H1 (cell line): ENCODE measurements at regions not wholly inside any gene's neighbourhood (a gene's known extent, or its start where the extent isn't known, plus 50 kb on each side); places are given as distances from the start of the nearest gene placed in this dataset.

Experiments
- CTCF ChIA-PET: fragments of 300-600 bp; sonication (Branson Sonifier 250); formaldehyde crosslinking; loops from one replicate; lab custom pipeline; 2021; ENCODE audit not compliant: partially characterized antibody; lab: Charles Lee
- POLR2A ChIA-PET: fragments of 300-600 bp; sonication (Branson Sonifier 250); formaldehyde crosslinking; loops from one replicate; lab custom pipeline; 2021; ENCODE audit warnings: inconsistent platforms; ENCODE audit not compliant: partially characterized antibody; lab: Charles Lee
- DNase-seq, 2 experiments: peaks; one replicate each; pipeline versions ENCODE4 v3.0.0 to v3.0.0-alpha.2; 2010 to 2022; ENCODE audit warnings: low spot score in 2 of 2, low read depth in 1 of 2, mixed read lengths in 1 of 2
- FAIRE-seq: peaks from 2 replicates; lab custom pipeline; 2011; peaks lifted over from hg19 to GRCh38; lab: Jason Lieb, UNC
- H2AFZ ChIP-seq: 2 replicates; pipeline ENCODE4 v1.8.1; 2012; ENCODE audit warnings: low read length, inconsistent platforms
- H2AK5ac ChIP-seq: 2 replicates; pipeline ENCODE4 v1.6.1; 2013; ENCODE audit warnings: low read depth, low read length
- H2BK120ac ChIP-seq: replicated peaks from 2 replicates; pipeline ENCODE3; 2013; ENCODE audit warnings: low read depth, low read length, inconsistent platforms
- H2BK12ac ChIP-seq: 2 replicates; pipeline ENCODE4 v1.6.1; 2013; ENCODE audit warnings: low read depth, low read length
- H2BK15ac ChIP-seq: 2 replicates; pipeline ENCODE4 v1.6.1; 2013; ENCODE audit warnings: low read length
- H2BK20ac ChIP-seq: 2 replicates; pipeline ENCODE4 v1.6.1; 2013; ENCODE audit warnings: low read length
- H2BK5ac ChIP-seq: 2 replicates; pipeline ENCODE4 v1.6.1; 2013; ENCODE audit warnings: low read depth, low read length
- H3K14ac ChIP-seq: 2 replicates; pipeline ENCODE4 v1.6.1; 2013; ENCODE audit warnings: inconsistent platforms; ENCODE audit not compliant: insufficient read length
- H3K18ac ChIP-seq: 2 replicates; pipeline ENCODE4 v1.6.1; 2013; ENCODE audit warnings: low read length; ENCODE audit errors: extremely low read depth
- H3K23ac ChIP-seq: 2 replicates; pipeline ENCODE4 v1.6.1; 2013; ENCODE audit warnings: inconsistent platforms; ENCODE audit not compliant: insufficient read length
- H3K23me2 ChIP-seq: 2 replicates; pipeline ENCODE4 v1.6.1; 2013; ENCODE audit warnings: low read depth, low read length
- H3K27ac ChIP-seq: 2 replicates; pipeline ENCODE4 v1.6.1; 2011; ENCODE audit warnings: low read depth, low read length, inconsistent platforms
- H3K27me3 ChIP-seq, 4 experiments: replicated peaks in 1 of 4; 1 replicate in 1 of 4; 2 replicates in 3 of 4; pipeline versions ENCODE4 v1.6.1 to v1.8.1; 2011 to 2013; ENCODE audit warnings: low read length in 3 of 4, mild to moderate bottlenecking in 3 of 4, inconsistent platforms in 2 of 4, mixed read lengths in 2 of 4, moderate library complexity in 1 of 4; ENCODE audit not compliant: control insufficient read depth in 3 of 4, insufficient read depth in 3 of 4; ENCODE audit errors: extremely low read depth in 1 of 4
- H3K36me3 ChIP-seq, 4 experiments: 2 replicates each; pipeline versions ENCODE4 v1.6.1 to v1.8.1; 2011 to 2013; ENCODE audit warnings: mild to moderate bottlenecking in 4 of 4, low read length in 3 of 4, moderate library complexity in 2 of 4, control low read depth in 1 of 4, inconsistent platforms in 1 of 4; ENCODE audit not compliant: insufficient read depth in 4 of 4, control insufficient read depth in 2 of 4
- H3K4ac ChIP-seq: replicated peaks from 2 replicates; pipeline ENCODE3; 2013; ENCODE audit warnings: low read length, low read depth, mixed read lengths, inconsistent platforms; ENCODE audit not compliant: insufficient read length
- H3K4me1 ChIP-seq, 4 experiments: replicated peaks in 1 of 4; 1 replicate in 1 of 4; 2 replicates in 3 of 4; pipeline versions ENCODE4 v1.6.1 to v1.8.1; 2011 to 2013; ENCODE audit warnings: low read length in 3 of 4, inconsistent platforms in 2 of 4, mixed read lengths in 1 of 4; ENCODE audit not compliant: insufficient read depth in 4 of 4, control insufficient read depth in 3 of 4
- H3K4me2 ChIP-seq, 2 experiments: 2 replicates each; pipeline versions ENCODE4 v1.6.1 to v1.8.1; 2011 to 2013; ENCODE audit warnings: low read depth in 2 of 2, low read length in 2 of 2, control low read depth in 1 of 2, inconsistent platforms in 1 of 2, mild to moderate bottlenecking in 1 of 2; ENCODE audit not compliant: insufficient read depth in 1 of 2
- H3K4me3 ChIP-seq, 4 experiments: fragments of 200-600, 300-600 bp in 1 of 4; sonication (generic), shearing (Covaris generic), sonication (Bioruptor Twin) in 1 of 4; 2 replicates each; pipeline versions ENCODE4 v1.5.1 to v1.8.1; 2011 to 2016; ENCODE audit warnings: low read length in 4 of 4, low read depth in 3 of 4, control low read depth in 2 of 4, inconsistent platforms in 2 of 4, mild to moderate bottlenecking in 2 of 4, mixed read lengths in 1 of 4, moderate library complexity in 1 of 4; ENCODE audit not compliant: insufficient read depth in 2 of 4; ENCODE audit errors: extremely low read depth in 1 of 4
- H3K56ac ChIP-seq: replicated peaks from 2 replicates; pipeline ENCODE3; 2013; ENCODE audit warnings: low read depth, mild to moderate bottlenecking, mixed read lengths, low read length, inconsistent platforms; ENCODE audit not compliant: insufficient read length
- H3K79me1 ChIP-seq: 2 replicates; pipeline ENCODE4 v1.6.1; 2013; ENCODE audit warnings: low read depth, low read length, control low read depth
- H3K79me2 ChIP-seq, 2 experiments: 2 replicates each; pipeline versions ENCODE4 v1.6.1 to v1.8.1; 2012 to 2013; ENCODE audit warnings: low read length in 2 of 2, mild to moderate bottlenecking in 2 of 2, inconsistent platforms in 1 of 2; ENCODE audit not compliant: insufficient read depth in 2 of 2, control insufficient read depth in 1 of 2
- H3K9ac ChIP-seq, 4 experiments: replicated peaks in 1 of 4; 1 replicate in 1 of 4; 2 replicates in 3 of 4; pipeline versions ENCODE4 v1.6.1 to v1.8.1; 2011 to 2013; ENCODE audit warnings: low read depth in 3 of 4, low read length in 3 of 4, control low read depth in 2 of 4, mild to moderate bottlenecking in 2 of 4, moderate library complexity in 2 of 4, inconsistent platforms in 1 of 4; ENCODE audit errors: extremely low read depth in 1 of 4
- H3K9me3 ChIP-seq, 2 experiments: 2 replicates each; pipeline versions ENCODE4 v1.6.1 to v1.8.1; 2012 to 2013; ENCODE audit warnings: mild to moderate bottlenecking in 2 of 2, moderate library complexity in 2 of 2, control low read depth in 1 of 2, inconsistent platforms in 1 of 2, low read depth in 1 of 2, low read length in 1 of 2, mixed read lengths in 1 of 2; ENCODE audit not compliant: insufficient read depth in 2 of 2
- H4K20me1 ChIP-seq, 2 experiments: replicated peaks in 1 of 2; 2 replicates each; pipeline versions ENCODE3 to v1.8.1; 2011 to 2013; ENCODE audit warnings: inconsistent platforms in 2 of 2, low read length in 2 of 2, mild to moderate bottlenecking in 1 of 2; ENCODE audit not compliant: insufficient read depth in 2 of 2, control insufficient read depth in 1 of 2
- H4K5ac ChIP-seq: 2 replicates; pipeline ENCODE4 v1.6.1; 2013; ENCODE audit warnings: low read length, low read depth, mixed read lengths, inconsistent platforms; ENCODE audit not compliant: insufficient read length
- H4K8ac ChIP-seq: 2 replicates; pipeline ENCODE4 v1.8.0; 2013; ENCODE audit warnings: mild to moderate bottlenecking, moderate library complexity, low read length, inconsistent platforms; ENCODE audit not compliant: insufficient read depth; ENCODE audit errors: extremely low read depth
- H4K91ac ChIP-seq: replicated peaks from 2 replicates; pipeline ENCODE3; 2013; ENCODE audit warnings: low read length, mixed read lengths, inconsistent platforms; ENCODE audit not compliant: insufficient read length
- ASH2L ChIP-seq: fragments of 200-600, 300-600 bp; sonication (generic); IDR thresholded peaks from one replicate; pipeline ENCODE4 v1.7.1; 2017; ENCODE audit warnings: low read length
- ATF2 ChIP-seq: IDR thresholded peaks from 2 replicates; pipeline ENCODE4 v1.6.1; 2012; ENCODE audit warnings: low read length, inconsistent platforms
- ATF3 ChIP-seq: IDR thresholded peaks from 2 replicates; pipeline ENCODE4 v1.6.1; 2011; ENCODE audit warnings: low read depth, mild to moderate bottlenecking, low read length; ENCODE audit not compliant: insufficient read depth
- CBX8 ChIP-seq: fragments of 300-800, 300-1000 bp; sonication (generic); IDR thresholded peaks from 2 replicates; pipeline ENCODE4 v1.7.1; 2016; ENCODE audit warnings: low read depth, low read length, borderline replicate concordance
- HDAC2 ChIP-seq, 2 experiments: fragments of 300-600 bp in 1 of 2; sonication (generic) in 1 of 2; IDR thresholded peaks; 2 replicates each; pipeline ENCODE4 v1.6.1; 2011 to 2012; ENCODE audit warnings: low read depth in 2 of 2, low read length in 2 of 2, mild to moderate bottlenecking in 2 of 2, moderate library complexity in 2 of 2, borderline replicate concordance in 1 of 2, inconsistent platforms in 1 of 2
- KDM1A ChIP-seq: fragments of 200-600, 300-600 bp; sonication (generic); IDR thresholded peaks from 2 replicates; pipeline ENCODE4 v1.7.1; 2016; ENCODE audit warnings: mild to moderate bottlenecking, low read length, borderline replicate concordance
- MAFK ChIP-seq: IDR thresholded peaks from 2 replicates; pipeline ENCODE4 v1.6.1; 2012; ENCODE audit warnings: low read depth, mild to moderate bottlenecking, improper control_type of control experiment, low read length
- PHF8 ChIP-seq: fragments of 200-600 bp; sonication (generic); conservative IDR thresholded peaks from 2 replicates; pipeline ENCODE4 v1.7.1; 2012; ENCODE audit warnings: low read depth, mild to moderate bottlenecking, inconsistent platforms, low read length, moderate library complexity
- RNF2 ChIP-seq: fragments of 200-900, 300-1000 bp; sonication (generic); IDR thresholded peaks from 2 replicates; pipeline ENCODE4 v1.7.1; 2016; ENCODE audit warnings: borderline replicate concordance, low read depth, mild to moderate bottlenecking, antibody characterized with exemption, low read length; ENCODE audit not compliant: poor library complexity, severe bottlenecking; ENCODE audit errors: missing control alignments
- SRF ChIP-seq: IDR thresholded peaks from 2 replicates; pipeline ENCODE4 v1.6.1; 2011; ENCODE audit warnings: mild to moderate bottlenecking, low read depth, low read length, moderate library complexity
- TCF12 ChIP-seq: IDR thresholded peaks from 2 replicates; pipeline ENCODE4 v1.6.1; 2011; ENCODE audit warnings: low read depth, mild to moderate bottlenecking, low read length
- YY1 ChIP-seq: IDR thresholded peaks from 2 replicates; pipeline ENCODE4 v1.6.1; 2011; ENCODE audit warnings: low read depth, mild to moderate bottlenecking, low read length
- WGBS, 2 experiments: shearing (Covaris generic) in 1 of 2; methylation state at CpG; one replicate each; pipeline versions ENCODE4 v1.1.6 to v1.1.7; 2013 to 2015; ENCODE audit warnings: low lambda C conversion rate in 2 of 2, mixed read lengths in 2 of 2, inconsistent platforms in 1 of 2, low coverage in 1 of 2, missing lambda C conversion rate in 1 of 2; ENCODE audit not compliant: insufficient replicate concordance in 2 of 2, insufficient coverage in 1 of 2, insufficient read length in 1 of 2; ENCODE audit errors: extremely low coverage in 1 of 2, missing lambda C conversion rate in 1 of 2; 5-methylcytosine and 5-hydroxymethylcytosine counted together

GRCh38 chr4:62226082-62226481 is 1026.0 kb downstream of the ADGRL3 start:
- Histone ChIP-seq H3K27ac (no peak overlapping the region), H3K18ac (no peak overlapping the region), H2AFZ (no peak overlapping the region), H2AK5ac (no peak overlapping the region), H3K9ac (no peak overlapping the region), H3K4me1 (no peaks in the 10 kb centered on the region), H4K5ac (no peak overlapping the region), H3K4me2 (no peak overlapping the region), H3K23ac (no peak overlapping the region), H2BK5ac (no peak overlapping the region), H3K56ac (no peak overlapping the region), H4K20me1 (no peaks in the 10 kb centered on the region), H3K79me2 (no peaks in the 10 kb centered on the region), H3K36me3 (no peaks in the 10 kb centered on the region), H3K4ac (no peak overlapping the region), H4K8ac (no peak overlapping the region), H2BK120ac (no peak overlapping the region), H3K23me2 (no peaks in the 10 kb centered on the region), H3K4me3 (no peak overlapping the region), H3K27me3 (no peaks in the 10 kb centered on the region), H3K14ac (no peak overlapping the region), H4K91ac (no peak overlapping the region), H2BK20ac (no peak overlapping the region), H2BK15ac (no peak overlapping the region), H3K79me1 (no peaks in the 10 kb centered on the region), H2BK12ac (no peak overlapping the region), H3K9me3 (no peaks in the 10 kb centered on the region)
- DNase-seq: no peak
- ChIA-PET POLR2A (no interaction called here), CTCF (no interaction called here)
- no peak for FAIRE-seq
- WGBS, 2 experiments: 81% methylated on average over 3 of the region's 3 CpGs; no CpG with 5 or more reads in 1 of the 2 experiments
- TF ChIP-seq KDM1A: no peak
- no peak for TF ChIP-seq MAFK
- no peak for TF ChIP-seq HDAC2 (IDR thresholded peaks at IDR 0.05; ENCODE audit: borderline replicate concordance in 1 of 2, low read depth in 2 of 2, low read length in 2 of 2)
- no peak for TF ChIP-seq TCF12
- no peak for TF ChIP-seq ASH2L
- no peak for TF ChIP-seq PHF8
- no peak for TF ChIP-seq RNF2
- no peak for TF ChIP-seq ATF2
- TF ChIP-seq CBX8: no peak
- TF ChIP-seq SRF: no peak
- TF ChIP-seq YY1: no peak
- TF ChIP-seq ATF3: no peak
